T-helper 2 cell treated with Interferon-gamma antibody and Interleukin-4, amounts not matched to agents 100 ng/mL and 5 ng/mL, for 36 hours (primary cell): ENCODE measurements at regions not wholly inside any gene's neighbourhood (a gene's known extent, or its start where the extent isn't known, plus 50 kb on each side); places are given as distances from the start of the nearest gene placed in this dataset.

Experiments used
- intact Hi-C: fragments of 100-400 bp; cut with micrococcal nuclease; formaldehyde crosslinking; loops from one replicate; pipeline ENCODE4 v1.15.1; 2023

DNA sequence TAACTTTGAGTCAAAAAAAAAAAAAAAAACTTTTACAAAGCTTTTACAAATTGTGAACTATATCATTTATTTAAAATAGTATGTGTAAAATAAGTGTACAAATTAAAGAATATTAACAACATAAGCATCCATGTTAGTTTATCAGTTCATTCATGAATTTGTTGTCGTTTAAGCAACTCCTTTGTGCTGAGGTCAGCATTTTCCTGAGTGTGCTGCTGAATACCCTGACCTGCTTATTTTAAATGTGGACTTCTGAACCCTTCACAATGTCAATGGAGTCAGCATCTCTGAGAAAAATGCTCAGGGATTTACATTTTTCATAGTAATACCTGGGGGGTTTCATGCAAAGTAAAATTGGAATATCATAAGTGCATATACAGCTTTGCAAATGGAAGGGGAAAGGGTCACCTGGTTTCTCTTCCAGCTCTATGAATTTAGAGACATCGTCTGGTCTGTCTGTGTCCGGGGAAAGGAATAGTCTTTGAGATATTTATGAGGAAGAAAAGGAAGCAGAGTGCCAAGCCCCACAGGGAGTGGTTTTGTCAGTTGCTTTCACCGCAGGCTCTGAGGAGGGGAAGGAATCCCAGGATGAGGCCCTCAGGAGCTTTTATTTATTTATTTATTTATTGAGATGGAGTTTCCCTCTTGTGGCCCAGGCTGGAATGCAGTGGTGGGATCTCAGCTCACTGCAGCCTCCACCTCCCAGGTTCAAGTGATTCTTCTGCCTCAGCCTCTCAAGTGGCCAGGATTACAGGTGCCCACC is 125.5 kb upstream of the SVIL start:
- intact Hi-C loops = no loop called here

DNA sequence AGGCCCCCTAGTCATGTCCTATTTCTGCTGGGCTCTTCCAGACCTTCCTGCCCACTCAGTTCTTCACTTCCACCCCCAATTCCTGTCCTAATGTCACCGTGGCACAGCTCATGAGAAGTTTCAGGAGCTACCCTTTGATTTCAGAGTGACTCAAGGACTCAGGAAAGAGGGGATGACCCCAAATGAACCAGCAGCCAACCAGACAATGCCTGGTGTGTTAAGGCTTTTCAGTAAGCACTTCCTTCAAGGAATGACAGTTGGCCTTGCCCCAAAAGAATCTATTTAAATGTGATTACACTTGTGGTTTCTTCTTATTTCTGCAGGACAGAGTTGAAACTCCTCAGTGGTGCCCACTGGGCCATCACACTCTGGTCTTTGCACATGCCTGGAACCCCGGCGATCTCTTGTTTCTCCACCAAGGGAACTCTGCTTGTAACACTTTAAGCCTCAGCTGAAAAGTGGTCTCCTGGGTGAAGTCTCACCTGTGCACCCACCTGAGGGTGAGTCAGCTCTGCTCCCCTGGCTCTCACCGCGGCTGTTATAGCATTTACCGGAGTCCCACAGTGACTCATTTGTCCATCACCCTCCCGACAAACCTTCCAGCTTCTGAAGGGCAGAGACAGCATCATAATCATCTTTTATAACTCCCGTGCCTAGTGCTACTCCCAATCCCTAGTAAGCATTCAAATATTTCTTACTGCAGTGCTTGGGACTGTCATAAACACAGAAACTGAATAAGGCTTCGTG is 123.0 kb upstream of the SVIL start:
- intact Hi-C loops = no loop called here

DNA sequence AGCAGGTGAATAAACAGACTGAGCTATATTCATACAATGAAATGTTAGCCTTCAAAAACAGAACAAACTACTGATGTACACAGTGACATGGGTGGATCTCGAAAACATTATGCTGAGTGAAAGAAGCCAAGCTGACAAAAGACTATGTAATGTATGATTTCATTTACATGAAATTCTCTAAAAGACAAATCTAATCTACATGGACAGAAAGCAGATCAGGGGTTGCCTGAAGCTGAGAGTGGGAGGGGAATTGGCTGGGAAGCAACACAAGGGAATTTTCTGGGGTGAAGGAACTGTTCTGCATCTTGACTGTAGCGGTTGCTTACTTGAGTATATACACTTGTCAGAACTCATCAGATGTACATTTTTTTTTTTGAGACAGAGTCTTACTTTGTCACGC is 121.7 kb upstream of the SVIL start:
- intact Hi-C loops = no loop called here

DNA sequence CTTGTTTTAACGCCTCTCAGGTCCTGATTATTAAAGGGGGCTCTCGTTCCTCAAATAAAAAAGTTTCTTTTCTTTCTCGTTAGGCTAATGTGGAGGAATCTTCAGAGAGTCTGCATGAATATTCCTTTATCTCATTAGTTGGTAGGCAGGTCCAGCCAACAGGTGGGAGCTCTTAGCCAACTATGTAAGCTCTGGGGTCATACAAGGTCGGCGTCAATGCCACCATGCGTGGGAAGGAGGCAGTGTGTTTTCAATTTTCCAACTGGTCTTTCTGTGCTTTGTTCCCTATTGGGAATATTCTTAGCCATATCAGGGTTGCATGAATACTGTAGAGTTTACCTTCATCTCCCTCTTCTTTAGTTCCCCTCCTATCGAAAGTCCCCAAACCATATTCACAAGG is 118.5 kb upstream of the SVIL start:
- intact Hi-C loops = no loop called here

DNA sequence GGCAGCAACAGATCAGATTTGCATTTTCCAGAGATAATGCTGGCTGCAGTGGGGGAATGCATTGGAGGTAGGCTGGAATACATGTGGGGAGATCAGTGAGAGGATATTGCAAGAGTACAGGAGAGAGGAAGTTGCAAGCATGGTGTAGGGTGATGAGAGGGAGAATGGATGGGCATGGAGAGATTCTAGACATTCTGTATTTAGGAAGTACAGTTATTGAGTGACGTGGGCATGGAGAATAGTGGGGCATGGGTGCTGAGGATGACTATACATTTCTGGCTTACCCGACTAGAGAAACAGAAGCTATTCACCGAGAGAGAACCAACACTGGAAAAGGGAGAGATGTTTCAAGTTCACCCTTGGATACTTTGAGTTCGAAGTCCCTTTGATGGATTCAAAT is 116.9 kb upstream of the SVIL start:
- intact Hi-C loops = no loop called here

DNA sequence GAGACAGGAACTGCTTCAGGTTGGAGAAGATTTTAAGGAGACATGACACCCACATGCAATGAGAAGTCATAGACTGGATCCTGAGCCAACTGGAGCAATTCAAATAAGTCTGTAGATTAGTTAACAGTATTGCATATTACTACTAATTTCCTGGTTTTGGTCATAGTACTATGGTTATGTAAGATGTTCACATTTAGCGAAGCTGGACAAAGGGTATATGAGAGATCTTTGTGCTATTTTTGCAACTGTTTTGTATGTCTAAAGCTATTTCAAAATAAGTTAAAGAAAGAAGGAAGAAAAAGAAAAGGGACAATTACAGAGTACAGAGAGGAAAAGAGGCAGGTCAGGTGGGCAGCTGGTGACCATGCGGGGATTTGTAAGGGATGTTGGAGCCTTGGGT is 116.5 kb upstream of the SVIL start:
- intact Hi-C loops = no loop called here

DNA sequence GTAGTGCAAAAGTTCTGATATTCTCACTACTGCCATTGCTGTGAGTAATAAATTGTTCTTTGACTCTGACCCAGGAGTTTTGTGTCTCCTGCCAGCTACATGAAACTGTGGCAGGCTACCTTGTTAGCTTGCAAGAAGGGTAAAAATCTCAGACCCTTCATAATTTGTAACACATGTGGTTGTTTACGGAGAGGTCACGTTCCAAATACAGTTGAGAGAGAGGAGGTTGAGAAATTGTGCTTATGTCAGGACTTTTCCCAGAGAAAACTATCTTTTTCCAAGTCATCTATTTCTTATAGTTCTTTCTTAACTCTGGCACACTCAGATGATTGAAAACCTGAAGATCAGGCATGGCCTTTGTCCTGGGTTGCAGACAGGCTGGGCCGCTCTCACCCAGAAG is 114.4 kb upstream of the SVIL start:
- intact Hi-C loops = no loop called here

DNA sequence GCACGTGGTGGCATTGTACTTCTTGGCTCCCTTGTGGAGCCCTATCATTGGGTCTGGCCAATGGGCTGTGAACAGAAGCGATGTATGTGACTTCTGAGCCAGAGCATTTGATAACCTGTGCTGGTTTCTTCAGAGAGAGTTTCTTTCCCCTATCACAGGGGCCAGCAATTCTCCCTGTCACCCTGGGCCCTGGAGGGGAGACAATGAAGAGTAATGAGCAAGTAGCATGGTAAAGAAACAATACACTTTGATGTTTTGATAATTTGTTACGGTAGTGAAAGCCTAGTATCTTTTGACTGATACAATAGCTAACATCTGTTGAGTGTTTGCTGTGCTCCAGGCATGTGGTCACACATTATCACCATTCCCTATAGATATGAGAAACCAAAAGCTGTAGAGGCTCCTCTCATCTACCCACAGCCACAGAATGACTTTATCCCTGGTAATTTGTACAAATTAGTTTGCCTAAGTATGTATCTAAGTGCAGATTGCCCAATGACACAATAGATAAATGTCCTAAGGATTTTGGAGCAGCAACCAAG is 113.4 kb upstream of the SVIL start:
- intact Hi-C loops = no loop called here

DNA sequence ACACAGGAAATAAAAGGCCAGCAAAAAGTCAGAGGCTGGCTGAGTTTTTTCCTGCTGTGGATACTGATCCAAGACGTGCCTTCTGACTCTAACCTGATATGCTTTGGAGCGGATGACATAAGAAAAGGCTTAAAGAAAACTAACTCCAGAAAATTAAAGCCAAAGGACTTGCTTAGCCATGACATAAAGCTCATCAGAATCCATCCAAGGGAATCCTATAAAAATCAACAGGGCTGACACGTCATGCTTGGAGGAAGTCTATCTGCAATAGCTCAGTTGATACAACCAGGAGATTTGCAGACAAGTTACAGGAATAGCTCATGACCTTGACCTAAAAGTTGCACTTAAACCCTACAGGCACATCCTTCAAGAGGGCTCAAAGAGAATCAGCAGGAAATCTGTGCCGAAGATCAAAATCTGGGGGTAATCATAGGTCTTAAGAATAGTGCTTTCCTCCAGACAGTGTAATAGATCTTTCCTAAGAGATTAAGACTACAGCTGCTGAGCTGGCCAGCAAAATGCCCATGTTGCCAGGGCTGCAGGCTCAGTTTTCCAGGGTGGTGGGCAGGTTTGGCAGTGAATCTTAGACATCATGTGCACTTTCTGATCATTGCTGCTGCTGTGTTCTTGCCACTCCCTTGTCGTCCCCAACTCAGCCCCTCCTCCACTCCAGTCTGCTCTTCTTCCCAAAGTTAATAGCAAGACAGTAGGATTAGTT is 111.5 kb upstream of the SVIL start:
- intact Hi-C loops = no loop called here

DNA sequence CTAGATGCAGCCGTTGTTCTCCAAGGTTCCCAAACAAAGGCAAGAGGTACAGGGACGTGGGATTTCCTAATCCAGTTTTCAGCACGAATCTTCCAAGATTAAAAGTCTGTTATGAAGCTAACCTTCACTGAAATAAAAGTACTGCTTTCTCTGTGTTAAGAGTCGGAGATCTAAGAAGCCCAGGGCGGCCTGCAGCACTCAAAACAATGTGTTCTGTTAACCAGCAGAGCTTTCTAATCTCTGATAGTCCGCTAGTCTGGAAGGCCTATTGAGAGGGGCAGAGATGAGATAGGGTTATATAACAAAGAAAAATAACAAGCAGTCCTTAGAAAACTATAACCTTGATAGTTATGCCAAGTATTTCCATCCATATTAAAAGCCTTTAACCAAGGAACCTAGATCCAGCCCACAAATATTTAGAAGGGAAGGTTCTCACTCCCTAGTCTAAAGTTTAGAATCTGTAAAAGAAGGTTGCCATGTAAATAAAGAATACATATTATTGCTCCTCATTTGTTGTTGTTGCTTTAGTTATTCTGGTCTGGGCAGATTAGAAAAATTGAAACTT is 106.3 kb upstream of the SVIL start:
- intact Hi-C loops = no loop called here

DNA sequence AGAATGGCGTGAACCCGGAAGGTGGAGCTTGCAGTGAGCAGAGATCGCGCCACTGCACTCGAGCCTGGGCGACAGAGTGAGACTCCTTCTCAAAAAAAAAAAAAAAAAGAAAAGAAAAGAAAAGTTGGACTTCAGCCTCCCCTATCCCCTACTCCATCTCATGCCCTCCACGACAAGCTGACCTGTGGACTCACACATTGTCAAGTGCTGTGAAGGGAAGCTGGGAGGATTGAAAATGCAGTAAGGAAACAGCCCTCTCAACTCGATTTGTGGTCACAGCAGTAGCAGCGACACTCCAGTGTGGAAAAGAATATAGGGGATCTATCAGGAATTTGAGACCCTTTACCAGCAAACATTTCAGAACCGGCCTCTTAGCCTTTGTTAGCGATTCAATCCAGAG is 103.6 kb upstream of the SVIL start:
- intact Hi-C loops = no loop called here

DNA sequence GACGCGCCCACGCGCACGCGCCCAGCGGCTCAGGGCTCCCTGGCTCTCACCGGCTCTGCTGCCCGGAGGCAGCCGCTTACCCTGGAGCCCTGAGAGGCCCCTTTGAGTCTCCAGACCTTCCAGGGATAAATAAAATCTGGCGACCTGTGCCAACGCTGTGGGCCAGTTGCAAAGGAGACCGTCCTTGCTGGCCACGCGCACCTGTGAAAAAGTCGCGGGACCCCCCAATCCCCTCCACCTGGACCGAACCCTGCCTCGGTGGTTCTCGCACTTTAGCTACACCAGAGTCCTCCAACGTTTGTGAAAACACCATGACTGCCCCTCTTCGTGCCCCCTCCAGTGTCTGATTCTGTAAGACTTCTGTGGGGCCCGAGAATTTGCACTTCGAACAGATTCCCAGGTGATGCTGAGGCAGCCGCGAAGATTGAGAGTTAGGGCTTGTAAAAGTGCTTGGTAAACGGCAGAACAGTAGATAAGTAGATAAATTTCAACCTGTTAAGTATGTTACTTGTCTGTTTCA is 102.4 kb upstream of the SVIL start:
- intact Hi-C loops = no loop called here

DNA sequence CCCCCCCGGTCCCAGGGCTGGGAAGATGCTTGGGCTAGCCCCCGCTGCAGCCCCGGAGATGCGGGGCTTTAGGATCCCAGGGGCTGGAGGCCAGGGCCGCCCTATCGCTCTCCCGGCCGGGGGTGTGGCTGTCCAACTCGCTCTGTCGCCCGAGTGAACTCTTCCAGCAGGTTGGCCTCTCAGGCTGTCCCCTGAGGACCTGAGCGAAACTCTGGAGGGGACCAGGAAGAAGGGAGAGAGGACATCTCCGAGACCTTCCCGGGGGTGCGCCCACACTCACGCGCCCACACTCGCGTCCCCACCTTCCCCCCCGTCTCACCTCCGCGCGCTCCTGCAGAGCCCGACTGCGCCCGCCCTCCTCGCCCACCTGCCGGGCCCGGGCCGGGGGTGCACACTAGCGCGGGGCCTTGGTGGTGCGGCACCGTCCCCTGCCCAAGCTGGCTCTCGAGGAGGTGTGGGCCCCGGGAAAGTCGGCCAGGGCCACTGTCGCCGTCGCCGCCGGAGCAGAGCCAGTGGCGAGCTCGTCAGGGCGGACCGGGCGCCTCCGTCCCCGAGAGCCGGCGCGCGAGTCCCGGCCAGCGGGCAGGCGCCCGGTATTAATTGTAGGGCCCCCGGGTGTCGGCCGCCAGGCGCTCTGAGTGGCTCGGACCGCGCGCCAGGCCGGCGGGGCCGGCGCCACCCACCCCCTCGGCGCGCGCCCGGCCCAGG is 101.7 kb upstream of the SVIL start:
- intact Hi-C loops = no loop called here

DNA sequence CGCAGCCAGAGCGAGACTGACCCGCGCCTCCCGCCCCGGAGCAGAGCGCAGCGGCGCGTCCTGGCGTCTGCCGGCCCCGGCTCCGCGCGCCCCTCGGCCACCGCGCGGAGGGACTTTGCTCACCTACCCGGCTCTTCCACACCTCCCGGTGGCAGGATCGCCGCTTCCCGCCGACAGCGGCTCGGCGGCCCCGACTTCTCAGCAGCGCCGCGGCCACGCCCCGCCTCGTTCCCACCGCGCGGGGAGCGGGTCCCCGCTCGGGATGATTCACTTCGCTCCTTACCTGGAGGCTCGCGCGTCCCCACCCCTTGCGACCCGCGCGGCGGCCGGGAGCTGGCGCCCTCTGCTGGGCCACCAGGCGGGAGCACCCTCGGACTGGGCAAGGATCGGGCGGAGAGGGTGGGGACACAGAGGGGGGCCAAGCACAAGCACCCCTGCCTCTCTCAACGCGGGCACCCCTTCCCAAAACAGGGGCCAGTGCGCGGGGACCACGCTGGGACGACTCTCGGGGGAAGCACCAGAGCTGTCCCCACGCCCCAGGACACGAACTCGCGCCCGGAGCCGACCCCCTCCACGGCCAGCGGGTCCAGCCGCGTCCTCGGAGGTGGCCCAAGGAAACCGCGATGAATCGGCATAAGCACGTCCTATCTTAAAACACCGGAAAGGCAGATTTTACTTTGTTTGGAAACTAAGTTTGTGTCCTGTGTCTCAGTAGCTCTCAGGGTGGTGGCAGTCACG is 101.0 kb upstream of the SVIL start:
- intact Hi-C loops = loop anchor here (1.0 to 2.0 kb wide), 2 partner anchors 54 to 223 kb away; no protein-coding TSS in a partner anchor

DNA sequence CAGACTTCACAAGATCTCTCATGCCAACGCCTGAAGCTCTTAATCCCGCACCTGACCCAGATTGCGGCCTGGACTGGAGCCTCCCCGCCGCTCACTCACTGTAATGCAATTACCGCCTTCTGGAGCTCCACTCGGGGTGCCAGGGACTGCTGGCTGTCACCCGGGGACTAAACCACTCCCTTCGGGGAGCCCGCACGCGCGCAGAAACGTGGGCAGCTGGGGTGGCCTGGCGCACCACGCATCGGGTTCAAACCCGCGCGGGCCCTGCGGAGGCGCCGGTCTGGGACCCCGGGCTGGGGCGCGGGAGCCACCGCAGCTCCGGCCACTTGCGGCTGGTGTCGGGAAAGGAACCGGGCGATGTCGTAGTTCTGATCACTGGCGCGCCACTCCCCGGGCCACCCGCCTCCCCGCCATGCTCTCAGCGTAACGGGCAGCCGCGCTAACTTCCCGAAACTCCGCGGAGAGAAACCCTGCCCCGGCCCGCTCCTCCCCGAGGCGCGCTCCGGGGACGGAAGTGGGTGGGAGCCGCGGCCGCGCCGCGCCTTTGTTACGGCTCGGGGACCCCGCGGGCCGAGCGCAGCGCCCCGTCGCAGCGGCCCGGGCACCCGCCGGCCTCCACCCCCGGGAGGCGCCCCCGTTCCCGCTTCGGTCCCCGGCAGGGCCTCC is 100.3 kb upstream of the SVIL start:
- intact Hi-C loops = loop anchor here (1.0 to 5.0 kb wide), 3 partner anchors 54 to 222 kb away; no protein-coding TSS in a partner anchor

DNA sequence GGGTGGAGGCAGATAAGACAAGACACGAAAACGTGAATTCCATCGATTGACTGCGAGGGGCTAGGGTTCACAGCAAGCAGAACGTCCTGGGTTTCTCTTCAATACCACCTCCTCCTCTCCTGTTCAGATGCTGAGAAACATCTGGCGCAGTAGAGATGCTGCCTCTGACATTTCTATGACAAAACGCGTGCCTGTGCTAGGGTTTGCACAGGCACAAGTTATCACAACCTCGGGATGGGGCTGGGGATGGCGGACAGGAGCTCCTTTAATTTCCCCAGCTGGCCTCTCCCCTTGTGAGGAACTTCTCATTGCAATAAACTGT is 99.8 kb upstream of the SVIL start:
- intact Hi-C loops = loop anchor here (2.0 to 5.0 kb wide), 2 partner anchors 77 to 222 kb away; no protein-coding TSS in a partner anchor

DNA sequence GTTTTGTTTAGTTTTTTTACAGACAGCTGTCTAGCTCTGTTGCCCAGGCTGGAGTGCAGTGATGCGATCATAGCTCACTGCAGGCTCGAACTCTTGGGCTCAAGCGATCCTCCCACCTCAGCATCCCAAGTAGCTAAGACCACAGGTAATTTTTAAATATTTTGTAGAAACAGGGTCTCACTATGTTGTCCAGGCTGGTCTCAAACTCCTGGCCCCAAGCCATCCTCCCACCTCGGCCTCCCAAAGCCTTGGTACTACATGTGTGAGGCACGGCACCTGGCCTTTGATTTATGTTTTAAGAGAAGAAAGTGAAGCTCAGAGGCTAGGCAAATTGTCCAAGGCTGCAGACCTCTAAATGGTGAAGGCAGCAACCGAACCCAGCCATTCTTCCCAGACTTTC is 98.6 kb upstream of the SVIL start:
- intact Hi-C loops = loop anchor here (5.0 kb wide), 1 partner anchor 76 kb away; no protein-coding TSS in a partner anchor

DNA sequence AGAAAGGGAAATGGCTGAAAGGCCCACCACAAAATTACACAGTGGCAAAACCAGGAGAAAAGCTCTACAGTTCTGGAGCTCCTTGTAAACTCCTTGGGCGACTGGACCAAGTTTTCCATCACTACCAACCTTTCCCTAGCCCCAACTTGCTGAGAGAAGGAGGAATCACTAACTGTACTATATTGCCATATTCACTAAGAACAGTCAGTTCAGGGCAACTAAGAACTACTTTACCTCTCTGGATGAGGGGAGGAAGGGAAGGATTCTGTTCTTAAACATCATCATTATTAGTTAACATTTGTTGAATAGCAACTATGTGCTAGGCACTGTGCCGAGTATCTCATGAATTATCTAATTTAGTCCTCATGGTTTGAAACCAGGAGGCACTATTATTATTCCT is 98.1 kb upstream of the SVIL start:
- intact Hi-C loops = loop anchor here (5.0 kb wide), 1 partner anchor 76 kb away; no protein-coding TSS in a partner anchor

DNA sequence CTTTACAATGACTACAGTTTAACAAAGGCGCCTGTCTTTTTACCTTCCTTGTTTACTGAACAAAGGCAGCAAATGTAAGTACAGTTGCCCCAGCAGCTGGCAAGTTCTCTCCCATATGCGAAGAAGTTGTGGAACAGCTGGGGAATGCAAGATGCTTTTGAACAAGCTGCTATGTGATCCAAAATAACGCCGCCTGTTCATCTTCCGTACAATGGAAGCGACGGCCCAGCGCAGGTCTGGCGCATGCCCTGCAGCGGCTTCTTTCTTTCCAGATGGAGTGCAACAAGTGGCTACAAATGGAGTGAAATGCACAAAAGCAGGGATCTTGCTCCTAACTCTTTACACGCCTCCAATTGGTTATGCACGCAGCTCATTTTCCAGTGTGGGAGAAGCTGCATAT is 97.0 kb upstream of the SVIL start:
- intact Hi-C loops = loop anchor here (5.0 kb wide), 1 partner anchor 74 kb away; no protein-coding TSS in a partner anchor
